GM19240 (cell line): ENCODE measurements at regions not wholly inside any gene's neighbourhood (a gene's known extent, or its start where the extent isn't known, plus 50 kb on each side); places are given as distances from the start of the nearest gene placed in this dataset.
"Not testable (repeated sequence)": the region's sequence is repeated elsewhere in the genome, so short reads cannot be mapped to it uniquely, and the experiment has no call there.

Experiments
- DNase-seq: peaks from one replicate; pipeline ENCODE4 v3.0.0; 2011; ENCODE audit warnings: low spot score; ENCODE audit not compliant: insufficient read length

DNA sequence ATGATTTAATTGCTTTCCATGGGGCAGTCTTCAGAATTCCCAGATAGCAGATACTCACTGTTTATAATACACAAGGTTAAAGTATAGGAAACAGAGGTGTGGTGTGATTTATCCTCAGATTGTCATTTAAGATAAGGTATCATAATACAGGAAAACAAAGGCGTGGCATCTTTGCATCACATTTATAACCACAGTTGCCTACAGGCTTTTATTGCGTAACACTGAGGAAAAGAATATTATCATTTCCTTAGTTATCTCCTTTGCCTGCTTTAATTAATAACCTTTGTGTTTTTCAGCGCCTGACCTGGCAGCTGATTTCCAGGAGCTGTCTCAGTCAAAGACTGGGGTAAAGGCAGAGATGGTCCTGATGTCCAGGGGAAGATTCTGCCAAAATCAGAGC lies 68.8 kb downstream of the SSX7 start:
- no peak for DNase-seq

DNA sequence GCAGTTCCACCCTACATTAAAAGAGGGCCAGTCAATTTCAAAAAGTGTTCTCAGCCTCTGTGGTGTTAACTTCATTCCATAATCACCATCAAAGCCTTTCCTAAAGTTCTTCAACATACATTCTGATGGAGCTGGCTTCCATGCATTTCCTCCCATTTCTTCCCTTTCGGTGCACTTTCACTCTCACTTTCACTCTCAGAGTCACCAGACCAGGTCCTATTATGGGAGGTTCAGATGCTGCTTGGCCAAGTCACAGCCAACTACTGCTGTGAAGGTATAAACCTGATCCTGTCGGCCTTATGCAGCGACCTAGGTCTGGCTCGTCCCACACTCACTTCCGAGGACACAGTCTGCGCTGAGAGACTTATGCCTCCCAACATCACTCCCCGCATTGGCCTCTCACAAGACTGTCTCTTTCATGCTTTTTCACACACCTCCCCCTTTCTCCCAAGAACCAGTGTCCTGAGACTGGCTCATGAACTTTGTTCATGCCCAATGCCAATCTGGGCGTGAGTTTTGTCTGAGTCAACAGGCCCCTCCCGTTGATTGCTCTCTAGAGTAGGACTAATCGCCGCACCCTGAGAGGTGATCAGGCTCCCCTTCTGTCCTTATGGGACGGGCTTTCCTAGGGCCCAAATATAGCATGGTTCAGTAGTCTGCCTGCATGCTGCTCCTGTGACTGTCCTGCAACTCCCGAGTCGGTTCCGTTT lies 60.8 kb upstream of the XAGE1B start:
- no peak for DNase-seq

DNA sequence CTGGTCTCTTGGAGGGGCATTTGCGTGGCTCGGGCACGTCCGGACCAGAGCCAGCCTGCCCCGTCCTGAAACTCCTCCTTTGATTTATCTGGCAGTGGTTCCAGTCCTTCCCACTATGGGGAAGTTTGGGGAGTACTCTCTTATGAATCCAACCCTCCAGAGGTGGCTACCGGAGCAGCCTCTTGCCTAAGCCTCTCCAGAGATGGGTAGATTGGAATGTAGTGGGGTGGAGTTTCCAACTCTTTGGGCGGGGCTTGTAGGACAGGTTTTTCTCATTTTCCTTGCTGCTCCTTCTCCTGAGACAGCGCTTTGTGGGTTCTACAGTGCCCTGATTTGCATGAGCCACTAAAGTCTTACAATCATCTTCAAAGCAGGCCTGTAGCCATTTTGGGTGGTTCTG lies 60.1 kb upstream of the XAGE1B start:
- DNase-seq = no peak

- DNase-seq = no peak
Measured at GRCh38 chrX:52576474-52576873, 59.6 kb upstream of the XAGE1B start.

GRCh38 chrX:52574416-52575275 lies 57.8 kb upstream of the XAGE1B start:
- peak; percentile 21 for DNase-seq

DNA sequence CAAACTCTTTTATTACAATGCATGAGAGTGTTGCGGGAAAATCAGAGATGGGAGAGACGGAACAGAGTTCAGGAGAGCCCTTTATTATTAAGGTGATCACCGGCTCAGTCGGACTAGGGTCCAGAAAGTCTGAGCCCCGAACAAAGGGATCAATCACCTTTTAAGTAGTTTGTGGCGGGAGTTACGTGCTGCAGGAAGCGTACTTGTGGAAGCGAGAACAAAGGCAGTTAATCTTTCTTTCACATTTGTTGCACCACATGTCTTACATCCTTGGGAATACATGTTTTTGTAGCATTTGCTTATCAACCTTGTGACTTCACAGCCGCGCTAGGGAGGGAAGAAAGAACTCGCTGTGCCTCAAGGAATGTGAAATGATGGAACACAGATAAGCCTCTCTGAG lies 51.3 kb upstream of the XAGE1B start:
- DNase-seq = not testable (repeated sequence)
